ENCODE measurements at regions not wholly inside any gene's neighbourhood (a gene's known extent, or its start where the extent isn't known, plus 50 kb on each side); places are given as distances from the start of the nearest gene placed in this dataset.

- DNase-seq (ENCODE audit: low read depth in 4 of 4, low spot score in 1 of 4): no peak
These were observed 451.4 kb downstream of the ZSWIM6 start for GRCh38 chr5:61783481-61783880.

DNA sequence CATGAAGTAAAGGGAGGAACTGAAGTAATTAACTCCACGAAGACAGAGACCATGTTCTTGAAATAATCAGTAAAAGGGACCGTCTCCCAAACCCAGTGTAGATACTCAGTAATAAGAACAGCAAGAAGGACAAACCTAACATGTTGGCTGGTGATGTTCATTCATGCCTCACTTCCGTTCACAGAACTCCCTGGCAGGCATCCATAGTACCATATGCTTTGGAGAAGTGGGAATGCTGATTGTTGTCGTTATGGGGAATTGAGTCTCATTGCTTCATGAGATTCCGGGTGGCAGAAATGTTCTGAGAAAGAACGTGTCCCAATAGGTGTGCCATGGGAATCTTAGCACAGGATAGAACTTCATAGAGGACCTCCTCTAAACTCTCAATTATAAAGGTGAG is 452.3 kb downstream of the ZSWIM6 start:
- no peak for DNase-seq (ENCODE audit: low read depth in 4 of 4, low spot score in 1 of 4)

GRCh38 chr5:61788548-61788947 is 456.5 kb downstream of the ZSWIM6 start:
- DNase-seq (ENCODE audit: low read depth in 4 of 4, low spot score in 1 of 4): no peak

DNA sequence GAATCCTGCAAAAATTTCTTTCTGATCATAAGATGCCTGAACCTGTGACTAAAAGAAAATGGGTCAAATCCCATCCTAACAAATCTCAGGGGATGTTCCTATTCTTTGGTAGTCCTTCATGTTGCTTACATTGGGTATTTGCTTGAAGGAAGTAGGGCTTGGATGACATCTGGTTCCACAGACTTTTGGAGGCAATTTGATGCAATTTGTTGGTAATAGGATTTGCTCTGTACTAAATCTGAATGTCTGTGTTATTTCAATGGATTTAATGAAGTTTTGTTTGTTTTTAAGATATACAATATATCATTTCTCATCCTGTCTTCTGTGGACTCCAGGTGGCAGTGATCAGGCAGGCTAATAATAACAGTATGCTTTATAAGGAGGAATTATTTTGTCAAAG is 457.9 kb downstream of the ZSWIM6 start:
- no peak for DNase-seq (ENCODE audit: low read depth in 4 of 4, low spot score in 1 of 4)

DNA sequence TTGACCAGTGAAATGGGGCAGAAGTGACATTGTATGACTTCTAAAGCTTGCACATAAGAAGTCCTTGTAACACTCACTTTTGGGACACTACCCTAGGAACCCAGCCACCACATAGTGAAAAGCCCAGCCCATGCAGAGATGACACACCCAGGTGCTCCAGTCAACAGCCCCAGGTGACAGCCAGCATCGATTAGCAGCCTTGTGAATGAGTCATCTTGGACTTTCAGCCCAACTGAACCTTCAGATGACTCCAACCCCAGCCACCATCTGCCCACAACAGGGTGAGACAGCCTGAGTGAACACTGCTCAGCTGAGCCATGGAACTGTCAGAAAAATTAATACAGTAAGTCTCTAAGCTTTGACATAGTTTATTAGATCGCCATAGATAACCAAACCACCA is 458.6 kb downstream of the ZSWIM6 start:
- DNase-seq (ENCODE audit: low read depth in 4 of 4, low spot score in 1 of 4): no peak

GRCh38 chr5:61796773-61797172 is 464.7 kb downstream of the ZSWIM6 start:
- DNase-seq (ENCODE audit: low read depth in 4 of 4, low spot score in 1 of 4): no peak

DNA sequence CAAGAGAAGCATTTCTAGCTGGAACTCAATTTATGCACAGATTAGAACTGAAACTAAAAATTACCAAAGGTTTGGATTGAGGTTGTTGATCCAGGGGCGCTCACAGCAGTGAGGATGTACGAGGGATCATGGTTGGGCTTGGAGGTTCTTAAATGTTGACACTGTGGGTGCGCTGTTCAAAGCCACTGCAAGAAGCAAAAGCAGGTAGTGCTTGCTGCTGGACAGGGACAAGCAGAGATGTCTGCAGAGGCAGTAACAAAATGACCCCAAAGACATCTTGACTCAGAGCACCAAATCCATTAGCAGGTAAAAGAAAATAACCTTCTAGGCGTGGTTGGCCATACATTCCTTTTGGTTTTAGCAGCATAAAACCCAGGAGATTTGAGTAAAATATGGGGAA is 468.4 kb downstream of the ZSWIM6 start:
- no peak for DNase-seq (ENCODE audit: low read depth in 4 of 4, low spot score in 1 of 4)

DNA sequence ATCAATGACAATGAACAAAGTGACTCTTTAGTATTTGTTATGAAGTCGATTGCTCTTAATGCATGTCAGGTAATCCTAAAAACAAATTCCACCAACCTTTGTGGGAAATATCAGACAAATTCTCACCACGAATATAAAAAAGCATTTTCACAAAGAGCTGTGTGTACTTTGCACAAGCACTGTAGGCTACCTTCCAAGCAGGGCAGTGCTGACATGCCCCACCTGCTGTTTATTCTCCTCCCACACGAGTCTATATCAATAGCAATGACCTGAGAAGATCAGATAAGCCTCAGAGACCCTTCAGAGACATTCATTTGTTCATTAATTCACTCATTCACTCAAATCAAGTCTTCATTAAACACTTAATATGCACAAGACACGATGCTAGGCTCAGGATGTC is 469.1 kb downstream of the ZSWIM6 start:
- no peak for DNase-seq (ENCODE audit: low read depth in 4 of 4, low spot score in 1 of 4)

DNA sequence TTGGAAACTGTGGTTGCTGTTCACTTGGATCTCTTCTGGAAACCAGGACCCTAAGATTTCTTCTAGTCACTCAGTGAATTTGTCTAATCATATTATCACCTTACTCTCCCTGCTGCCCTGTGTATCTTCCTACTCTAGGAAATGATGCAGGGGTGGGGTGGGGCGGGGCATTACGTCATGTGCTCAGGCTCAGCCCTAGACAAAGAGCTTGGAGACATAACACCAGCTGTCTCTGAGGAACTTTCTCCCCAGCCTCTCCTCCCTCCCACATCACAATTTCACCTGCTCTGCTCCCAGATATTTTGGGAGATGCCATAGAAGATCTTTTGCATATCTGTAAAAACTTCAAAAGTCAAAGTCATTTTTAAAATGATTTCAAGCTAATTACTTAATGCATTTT is 470.4 kb downstream of the ZSWIM6 start:
- DNase-seq (ENCODE audit: low read depth in 4 of 4, low spot score in 1 of 4): no peak

DNA sequence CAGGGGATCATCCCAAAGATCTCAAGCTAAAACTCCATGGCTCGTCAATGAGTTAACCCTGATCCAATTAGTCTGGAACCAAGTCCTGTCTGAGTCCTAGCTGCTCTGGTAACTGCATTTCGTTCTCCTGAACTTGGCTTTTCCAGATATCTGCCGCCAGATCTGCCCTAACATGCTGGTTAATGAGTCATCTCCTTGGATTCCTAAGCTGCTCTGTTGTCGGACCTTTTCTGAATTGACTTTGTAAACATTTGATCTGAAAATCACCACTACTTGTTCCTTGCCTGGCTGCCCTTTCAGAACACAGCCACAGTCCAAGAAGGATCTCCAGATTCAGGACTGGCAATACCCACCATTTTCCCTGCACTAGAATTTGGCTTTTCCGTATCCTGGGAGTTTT is 473.0 kb downstream of the ZSWIM6 start:
- DNase-seq (ENCODE audit: low read depth in 4 of 4, low spot score in 1 of 4): no peak

GRCh38 chr5:61806491-61807020 is 474.5 kb downstream of the ZSWIM6 start:
- DNase-seq (ENCODE audit: low read depth in 4 of 4, low spot score in 1 of 4): no peak

GRCh38 chr5:61808091-61808490 is 476.0 kb downstream of the ZSWIM6 start:
- DNase-seq (ENCODE audit: low read depth in 4 of 4, low spot score in 1 of 4): no peak

DNA sequence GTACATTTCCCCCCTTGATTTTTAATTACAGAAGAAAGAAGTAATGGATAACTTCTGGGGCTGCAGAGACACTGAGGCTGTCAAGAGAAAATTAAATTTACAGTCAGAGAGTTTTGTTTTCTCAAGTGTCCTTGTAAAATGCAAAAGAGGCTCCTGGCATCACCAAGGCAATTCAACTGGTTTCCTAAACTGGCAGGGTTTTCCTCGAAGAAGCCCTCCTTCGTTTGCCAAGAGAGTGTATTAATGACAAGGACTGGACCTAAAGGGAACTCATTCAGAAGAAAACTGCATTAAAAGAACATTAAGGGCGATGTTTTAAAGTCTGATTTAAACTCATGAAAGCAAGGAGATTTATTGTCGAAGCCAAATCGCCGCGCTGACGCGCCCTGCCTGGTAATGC is 476.9 kb downstream of the ZSWIM6 start:
- no peak for DNase-seq (ENCODE audit: low read depth in 4 of 4, low spot score in 1 of 4)

- DNase-seq (ENCODE audit: low read depth in 4 of 4, low spot score in 1 of 4): no peak
These were observed 477.6 kb downstream of the ZSWIM6 start for GRCh38 chr5:61809651-61810050.

DNA sequence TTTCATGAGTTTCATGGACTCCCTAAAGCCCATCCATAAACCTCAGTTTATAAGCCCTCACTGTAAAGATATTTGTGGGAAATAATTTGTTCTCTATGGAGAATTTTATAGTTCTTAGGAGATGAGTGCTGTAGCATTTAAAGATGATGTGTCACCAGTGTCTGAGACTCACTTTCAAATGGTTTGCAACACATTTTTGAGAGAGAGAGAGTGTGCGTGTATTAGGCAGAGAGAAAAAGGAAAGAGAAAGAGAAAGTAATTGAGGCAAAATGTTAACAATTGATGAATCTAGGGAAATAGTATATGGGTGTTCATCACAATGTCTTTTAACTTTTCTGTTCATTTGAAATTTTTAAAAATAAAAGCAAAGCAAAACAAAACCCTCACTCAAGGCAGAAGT is 479.0 kb downstream of the ZSWIM6 start:
- DNase-seq (ENCODE audit: low read depth in 4 of 4, low spot score in 1 of 4): no peak

- no peak for DNase-seq (ENCODE audit: low read depth in 4 of 4, low spot score in 1 of 4)
These were observed 481.3 kb downstream of the ZSWIM6 start for GRCh38 chr5:61813361-61813760.

GRCh38 chr5:61815339-61815738 is 483.3 kb downstream of the ZSWIM6 start:
- no peak for DNase-seq (ENCODE audit: low read depth in 4 of 4, low spot score in 1 of 4)

- DNase-seq (ENCODE audit: low read depth in 4 of 4, low spot score in 1 of 4): no peak
These were observed 484.1 kb downstream of the ZSWIM6 start for GRCh38 chr5:61816146-61816545.

- no peak for DNase-seq (ENCODE audit: low read depth in 4 of 4, low spot score in 1 of 4)
These were observed 484.8 kb downstream of the ZSWIM6 start for GRCh38 chr5:61816585-61817450.

DNA sequence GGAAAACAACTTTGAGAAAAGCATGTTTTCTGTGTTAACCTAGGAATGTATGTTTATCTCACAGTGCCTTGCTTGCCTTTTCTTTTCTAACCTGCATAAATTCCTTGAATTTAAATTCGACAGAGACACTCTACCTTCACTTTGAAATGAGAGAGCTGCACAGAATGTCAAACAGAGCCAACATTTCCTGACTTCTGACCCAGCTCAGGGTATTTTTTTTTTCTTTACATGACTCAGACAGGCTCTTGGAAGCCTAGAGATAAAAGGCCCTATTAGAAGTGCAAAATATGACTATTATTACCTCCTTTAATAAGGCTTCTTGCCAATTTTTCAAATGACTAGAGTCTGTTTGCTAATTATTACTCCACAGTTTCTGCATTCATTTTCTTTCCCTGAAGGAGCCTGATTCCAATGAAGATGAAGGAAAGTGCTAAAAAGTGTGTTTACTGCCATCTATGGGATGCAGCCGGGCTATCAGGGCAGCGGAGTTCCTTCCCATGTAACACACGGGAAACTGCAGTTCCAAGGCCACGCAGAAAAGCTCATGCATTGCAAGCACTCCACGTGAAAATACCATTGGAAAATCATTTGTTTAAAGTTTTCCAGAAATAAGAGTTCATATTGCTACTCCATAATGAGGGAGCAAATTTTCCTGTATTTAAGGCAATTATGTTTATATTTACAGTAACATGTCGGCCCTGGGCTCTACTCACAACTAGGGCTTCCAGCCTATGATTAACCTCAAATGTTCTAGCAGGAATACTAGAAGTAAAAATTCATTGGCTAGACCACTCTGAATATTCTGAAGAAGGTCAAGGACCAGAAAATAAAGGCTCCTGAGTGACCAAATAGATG is 485.6 kb downstream of the ZSWIM6 start:
- DNase-seq (ENCODE audit: low read depth in 4 of 4, low spot score in 1 of 4): no peak

- DNase-seq (ENCODE audit: low read depth in 4 of 4, low spot score in 1 of 4): no peak
These were observed 485.2 kb upstream of the KIF2A start for GRCh38 chr5:61820836-61821235.

GRCh38 chr5:61821561-61821960 is 484.4 kb upstream of the KIF2A start:
- no peak for DNase-seq (ENCODE audit: low read depth in 4 of 4, low spot score in 1 of 4)
